DOHH2 (cell line): ENCODE measurements at regions not wholly inside any gene's neighbourhood (a gene's known extent, or its start where the extent isn't known, plus 50 kb on each side); places are given as distances from the start of the nearest gene placed in this dataset.
"Not testable (repeated sequence)": the region's sequence is repeated elsewhere in the genome, so short reads cannot be mapped to it uniquely, and the experiment has no call there.

Experiments
- CTCF ChIP-seq: fragments of 200-600 bp; sonication (generic); IDR thresholded peaks from one replicate; pipeline ENCODE4 v1.5.1; 2014; ENCODE audit warnings: antibody characterized with exemption, mild to moderate bottlenecking, low read depth, low read length; ENCODE audit not compliant: poor library complexity, severe bottlenecking
- EZH2phosphoT487 ChIP-seq: fragments of 200-600 bp; sonication (generic); IDR thresholded peaks from 2 replicates; pipeline ENCODE4 v1.6.1; 2017; ENCODE audit warnings: borderline replicate concordance, mild to moderate bottlenecking, antibody characterized with exemption, low read length, moderate library complexity, mixed read lengths

- not testable (repeated sequence) for TF ChIP-seq CTCF, EZH2phosphoT487
Measured at GRCh38 chr21:32071620-32072019, 198.8 kb downstream of the HUNK start.
